Left renal cortex interstitium (tissue), 4 donors: ENCODE measurements at regions not wholly inside any gene's neighbourhood (a gene's known extent, or its start where the extent isn't known, plus 50 kb on each side); places are given as distances from the start of the nearest gene placed in this dataset.

Experiments used
- DNase-seq, 4 donors: peaks; one replicate each; pipeline ENCODE4 v3.0.0-alpha.2; 2013; ENCODE audit warnings: low read depth in 4 of 4, low spot score in 2 of 4, missing footprints in 1 of 4

- no peak for DNase-seq
These were observed 142.0 kb upstream of the GMDS start for GRCh38 chr6:2387445-2387844.

- DNase-seq = no peak
These were observed 140.1 kb upstream of the GMDS start for GRCh38 chr6:2385471-2385983.

GRCh38 chr6:2384528-2384927 lies 139.1 kb upstream of the GMDS start:
- no peak for DNase-seq

GRCh38 chr6:2381872-2382661 lies 136.7 kb upstream of the GMDS start:
- DNase-seq = no peak

GRCh38 chr6:2378891-2379652 lies 133.7 kb upstream of the GMDS start:
- DNase-seq = no peak

- no peak for DNase-seq
These were observed 132.7 kb upstream of the GMDS start for GRCh38 chr6:2378046-2378657.

GRCh38 chr6:2376429-2377355 lies 131.3 kb upstream of the GMDS start:
- no peak for DNase-seq

- DNase-seq = no peak
These were observed 130.0 kb upstream of the GMDS start for GRCh38 chr6:2375443-2375842.

- DNase-seq = no peak
These were observed 124.2 kb upstream of the GMDS start for GRCh38 chr6:2369606-2370005.

- DNase-seq = no peak
These were observed 117.8 kb upstream of the GMDS start for GRCh38 chr6:2363211-2363610.

GRCh38 chr6:2361195-2361594 lies 115.8 kb upstream of the GMDS start:
- no peak for DNase-seq

- DNase-seq = no peak
These were observed 115.3 kb upstream of the GMDS start for GRCh38 chr6:2360716-2361115.

- DNase-seq = no peak
These were observed 114.7 kb upstream of the GMDS start for GRCh38 chr6:2360126-2360525.

- DNase-seq = no peak
These were observed 109.7 kb upstream of the GMDS start for GRCh38 chr6:2355150-2355549.

GRCh38 chr6:2354138-2354491 lies 108.7 kb upstream of the GMDS start:
- no peak for DNase-seq

- peak; percentile 24 to 74 (median 42) for DNase-seq
These were observed 108.2 kb upstream of the GMDS start for GRCh38 chr6:2353412-2354137.

- DNase-seq = no peak
These were observed 106.5 kb upstream of the GMDS start for GRCh38 chr6:2351807-2352431.

- DNase-seq = no peak
These were observed 105.7 kb upstream of the GMDS start for GRCh38 chr6:2351090-2351489.

- no peak for DNase-seq
These were observed 100.7 kb upstream of the GMDS start for GRCh38 chr6:2346078-2346477.
